Activated T-cell treated with anti-CD3 and anti-CD28 coated beads, Interleukin-2, amount 50 U/mL, for 72 hours (primary cell): ENCODE measurements at regions not wholly inside any gene's neighbourhood (a gene's known extent, or its start where the extent isn't known, plus 50 kb on each side); places are given as distances from the start of the nearest gene placed in this dataset.

Source experiments
- ATAC-seq, 2 donors: fragments of 150-1000 bp; cut with Tn5 transposase; replicated peaks in 1 of 2; 2 replicates each; pipeline ENCODE4 v1.10.0; 2021; ENCODE audit warnings: moderate library complexity in 2 of 2, mild to moderate bottlenecking in 1 of 2
- DNase-seq, 2 donors: peaks; one replicate each; pipeline ENCODE4 v3.0.0; 2021 to 2022; ENCODE audit warnings: mixed read lengths in 1 of 2
- H3K27ac Mint-ChIP-seq: one replicate; pipeline ENCODE4 v1.8.0; 2022; ENCODE audit warnings: mild to moderate bottlenecking, moderate library complexity, mixed read lengths
- H3K27me3 Mint-ChIP-seq: one replicate; pipeline ENCODE4 v1.8.0; 2022; ENCODE audit warnings: low read depth, mixed read lengths
- H3K36me3 Mint-ChIP-seq, 2 donors: one replicate each; pipeline ENCODE4 v1.8.0; 2022; ENCODE audit warnings: mixed read lengths in 2 of 2, mild to moderate bottlenecking in 1 of 2; ENCODE audit not compliant: insufficient read depth in 2 of 2
- H3K4me1 Mint-ChIP-seq: one replicate; pipeline ENCODE4 v1.8.0; 2022; ENCODE audit warnings: low read depth, mixed read lengths
- H3K4me3 Mint-ChIP-seq, 2 donors: one replicate each; pipeline ENCODE4 v1.8.0; 2022; ENCODE audit warnings: mild to moderate bottlenecking in 2 of 2, mixed read lengths in 2 of 2, moderate library complexity in 2 of 2
- H3K9me3 Mint-ChIP-seq, 2 donors: one replicate each; pipeline ENCODE4 v1.8.0; 2022; ENCODE audit warnings: mixed read lengths in 2 of 2

DNA sequence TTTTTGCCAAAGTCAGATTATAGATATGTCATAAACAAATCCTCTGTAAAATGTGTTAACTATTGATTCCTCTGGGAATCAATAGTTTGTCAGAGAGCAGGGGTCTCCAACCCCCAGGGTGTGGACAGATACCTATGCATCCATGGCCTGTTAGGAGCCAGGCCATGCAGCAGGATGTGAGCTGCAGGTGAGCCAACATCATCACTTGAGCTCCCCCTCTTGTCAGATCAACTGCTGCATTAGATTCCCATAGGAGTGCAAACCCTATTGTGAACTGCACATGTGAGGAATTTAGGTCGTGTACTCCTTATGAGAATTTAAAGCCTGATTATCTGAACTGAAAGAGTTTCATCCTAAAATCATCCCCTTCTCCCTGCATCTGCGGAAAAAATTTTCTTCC, 1365.4 kb downstream of the ARAP2 start:
- Mint-ChIP-seq H3K4me3 (no peak overlapping the region), H3K27me3 (no peaks in the 10 kb centered on the region), H3K36me3 (peaks cover 0 to 4% of the 10 kb centered on the region in 2 donors), H3K9me3 (peaks cover 18 to 20% of the 10 kb centered on the region in 2 donors), H3K27ac (no peak overlapping the region), H3K4me1 (no peaks in the 10 kb centered on the region)
- DNase-seq (no peak), ATAC-seq (no peak)

GRCh38 chr4:34880246-34880645, 1364.1 kb downstream of the ARAP2 start:
- Mint-ChIP-seq H3K36me3 (peaks cover 0 to 2% of the 10 kb centered on the region in 2 donors), H3K27ac (no peak overlapping the region), H3K27me3 (no peaks in the 10 kb centered on the region), H3K4me1 (no peaks in the 10 kb centered on the region), H3K4me3 (no peak overlapping the region), H3K9me3 (peaks cover 9 to 15% of the 10 kb centered on the region in 2 donors)
- DNase-seq, result no peak
- no peak for ATAC-seq

DNA sequence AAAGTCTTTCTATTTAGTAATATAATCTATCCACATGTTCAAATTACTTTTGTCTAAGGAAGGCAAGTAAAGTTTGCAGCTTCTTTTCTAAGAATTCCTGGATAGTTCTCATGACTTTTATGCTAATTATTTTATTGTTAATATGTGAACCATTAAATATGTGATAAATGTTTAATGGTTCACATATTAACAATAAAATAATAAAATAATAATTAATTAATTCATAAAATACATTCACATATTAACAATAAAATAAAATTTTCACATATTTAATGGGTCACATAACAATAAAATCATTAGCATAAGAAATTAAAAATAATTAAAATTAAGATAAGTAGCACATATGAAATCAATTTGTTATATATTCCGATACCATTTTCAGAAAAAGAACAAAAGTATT, 1352.4 kb downstream of the ARAP2 start:
- ATAC-seq (no peak), DNase-seq (no peak)
- Mint-ChIP-seq H3K9me3 (no peaks in the 10 kb centered on the region), H3K4me1 (no peaks in the 10 kb centered on the region), H3K27me3 (no peaks in the 10 kb centered on the region), H3K4me3 (no peak overlapping the region), H3K27ac (no peak overlapping the region), H3K36me3 (peaks cover 0 to 1% of the 10 kb centered on the region in 2 donors)

DNA sequence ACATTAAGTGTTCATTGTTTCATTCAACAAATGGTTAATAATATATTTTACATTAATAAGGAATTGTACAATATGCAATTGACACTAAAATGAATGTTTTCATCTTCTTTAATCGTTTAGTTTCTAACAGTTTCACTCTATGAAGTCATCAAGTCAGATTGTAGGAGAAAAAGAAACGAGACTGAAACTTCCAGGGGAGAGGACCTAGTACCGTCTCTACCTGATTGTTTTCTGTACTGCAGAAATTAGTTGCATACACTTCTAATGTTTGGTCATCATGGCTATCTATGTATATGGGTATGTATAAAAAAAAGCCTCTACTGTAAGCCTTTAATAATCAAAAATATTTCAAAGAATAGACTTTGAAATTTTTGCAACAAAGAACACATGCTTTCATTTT, 1350.9 kb downstream of the ARAP2 start:
- no peak for DNase-seq
- no peak overlapping the region for H3K27ac Mint-ChIP-seq
- no peak overlapping the region for H3K4me3 Mint-ChIP-seq
- ATAC-seq, result no peak
- no peaks in the 10 kb centered on the region for H3K27me3 Mint-ChIP-seq
- H3K4me1 Mint-ChIP-seq, result no peaks in the 10 kb centered on the region
- H3K9me3 Mint-ChIP-seq, result no peaks in the 10 kb centered on the region
- peaks cover 0 to 1% of the 10 kb centered on the region in 2 donors for H3K36me3 Mint-ChIP-seq

DNA sequence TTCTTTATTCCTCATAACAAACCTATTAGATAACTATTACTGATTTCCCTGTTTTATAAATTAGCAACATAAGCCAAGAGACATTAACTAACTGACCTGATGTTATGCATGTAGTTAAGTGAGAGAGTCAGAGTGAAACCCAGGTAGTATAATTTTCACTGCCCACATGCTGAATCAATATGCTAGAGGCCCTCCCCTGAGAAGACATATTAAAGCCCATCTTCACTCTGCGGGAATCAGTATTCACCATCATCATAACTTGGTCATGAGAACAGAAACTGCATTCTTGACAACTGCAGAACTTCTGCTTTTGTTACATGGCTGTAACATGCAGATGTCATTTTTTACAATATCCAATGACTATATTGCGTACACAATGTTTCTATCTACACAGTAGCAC, 1324.3 kb downstream of the ARAP2 start:
- no peak for ATAC-seq
- Mint-ChIP-seq H3K27ac (no peak overlapping the region), H3K9me3 (peaks cover 7 to 8% of the 10 kb centered on the region in 2 donors), H3K36me3 (no peaks in the 10 kb centered on the region), H3K4me3 (no peak overlapping the region), H3K4me1 (no peaks in the 10 kb centered on the region), H3K27me3 (no peaks in the 10 kb centered on the region)
- DNase-seq, result no peak

DNA sequence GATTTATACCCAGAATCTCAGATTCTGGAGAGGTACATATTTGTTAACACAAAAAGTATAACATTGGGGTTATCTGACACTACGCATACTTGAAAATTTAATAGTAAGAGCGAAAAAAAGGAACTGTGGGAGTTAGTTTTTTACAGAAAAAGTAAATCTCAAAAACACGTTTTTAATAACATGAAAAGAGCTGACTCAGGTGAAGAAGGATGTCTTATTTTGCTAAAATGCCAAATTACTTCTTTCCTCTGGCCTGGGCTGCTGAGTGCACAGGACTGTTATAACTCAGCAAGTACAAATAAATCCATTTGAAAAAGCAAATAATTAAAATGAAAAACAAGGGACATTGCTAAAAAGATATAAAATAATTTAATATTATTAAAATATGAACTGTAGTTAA, 1322.9 kb downstream of the ARAP2 start:
- Mint-ChIP-seq H3K4me1 (no peaks in the 10 kb centered on the region), H3K4me3 (no peak overlapping the region), H3K27me3 (no peaks in the 10 kb centered on the region), H3K36me3 (no peaks in the 10 kb centered on the region), H3K27ac (no peak overlapping the region), H3K9me3 (peaks cover 7% of the 10 kb centered on the region in 2 donors)
- ATAC-seq (no peak), DNase-seq (no peak)

GRCh38 chr4:34922325-34922724, 1322.0 kb downstream of the ARAP2 start:
- Mint-ChIP-seq H3K27ac (no peak overlapping the region), H3K36me3 (no peaks in the 10 kb centered on the region), H3K27me3 (no peaks in the 10 kb centered on the region), H3K4me1 (no peaks in the 10 kb centered on the region), H3K9me3 (peaks cover 7 to 9% of the 10 kb centered on the region in 2 donors), H3K4me3 (no peak overlapping the region)
- DNase-seq, result no peak
- no peak for ATAC-seq

- no peak for DNase-seq
Measured at GRCh38 chr4:34932591-34932990, 1311.7 kb downstream of the ARAP2 start.

DNA sequence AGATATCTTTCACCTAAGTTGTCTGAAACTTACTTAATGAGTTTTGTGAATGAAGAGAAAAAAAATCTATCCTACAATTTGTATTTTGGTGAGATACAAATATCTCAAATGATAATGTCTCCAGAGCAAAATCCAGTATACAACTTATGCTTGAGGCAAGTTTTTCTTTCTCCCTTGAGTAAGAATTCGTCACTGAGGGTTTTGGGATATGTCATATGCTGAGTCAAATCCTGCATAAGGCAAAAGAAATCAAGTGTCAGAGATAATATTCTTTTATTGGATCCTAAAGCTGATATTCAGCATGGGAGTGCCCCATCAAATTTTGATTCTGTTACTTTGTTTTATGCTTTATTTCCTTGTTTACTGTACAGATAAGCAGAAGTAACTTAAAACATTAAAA, 1308.6 kb downstream of the ARAP2 start:
- H3K4me1 Mint-ChIP-seq, result no peaks in the 10 kb centered on the region
- no peaks in the 10 kb centered on the region for H3K36me3 Mint-ChIP-seq
- no peak overlapping the region for H3K27ac Mint-ChIP-seq
- H3K9me3 Mint-ChIP-seq, result peaks cover 2 to 6% of the 10 kb centered on the region in 2 donors
- ATAC-seq, result no peak
- H3K4me3 Mint-ChIP-seq, result no peak overlapping the region
- H3K27me3 Mint-ChIP-seq, result no peaks in the 10 kb centered on the region
- DNase-seq, result no peak

More at GRCh38 chr4:34932591-34932990, 1311.7 kb downstream of the ARAP2 start:
- Mint-ChIP-seq H3K36me3 (no peaks in the 10 kb centered on the region), H3K4me3 (no peak overlapping the region), H3K9me3 (peaks cover 7% of the 10 kb centered on the region in 2 donors), H3K27ac (no peak overlapping the region), H3K27me3 (no peaks in the 10 kb centered on the region), H3K4me1 (no peaks in the 10 kb centered on the region)
- ATAC-seq, result no peak

- Mint-ChIP-seq H3K4me3 (no peak overlapping the region), H3K27me3 (no peaks in the 10 kb centered on the region), H3K4me1 (no peaks in the 10 kb centered on the region), H3K27ac (no peak overlapping the region), H3K36me3 (no peaks in the 10 kb centered on the region), H3K9me3 (peaks cover 0 to 3% of the 10 kb centered on the region in 2 donors)
- ATAC-seq (no peak), DNase-seq (no peak)
Measured at GRCh38 chr4:34939073-34939472, 1305.2 kb downstream of the ARAP2 start.

DNA sequence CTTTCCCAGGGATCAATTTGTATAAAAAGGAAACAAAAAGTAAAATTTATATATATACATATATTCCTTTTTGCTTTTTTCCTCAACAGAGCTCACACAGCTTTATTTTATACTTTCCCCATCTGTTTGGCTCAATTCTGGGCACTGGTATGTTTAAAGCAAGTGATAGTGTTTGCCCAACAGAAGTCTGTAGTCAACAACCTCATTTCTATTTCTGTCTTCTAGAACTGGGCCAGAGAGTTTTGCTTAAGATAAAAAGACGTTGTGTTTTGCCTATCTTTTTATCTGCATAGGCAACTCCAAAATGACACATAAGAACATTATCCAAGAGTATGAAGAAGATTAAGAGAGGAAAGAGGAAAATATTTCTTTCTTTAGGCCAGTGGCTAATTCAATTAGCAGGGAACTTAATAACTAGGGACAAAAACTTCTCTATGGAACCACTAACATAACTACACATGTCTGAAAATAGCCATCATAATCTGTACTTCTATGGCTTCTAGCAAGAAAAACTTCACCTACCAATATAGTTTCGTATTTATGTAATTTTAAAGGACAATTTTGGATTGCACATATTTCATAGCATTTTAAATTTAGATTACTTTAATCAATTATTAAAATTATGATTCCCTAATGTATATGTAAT, 1300.5 kb downstream of the ARAP2 start:
- no peaks in the 10 kb centered on the region for H3K27me3 Mint-ChIP-seq
- ATAC-seq, result no peak
- no peaks in the 10 kb centered on the region for H3K4me1 Mint-ChIP-seq
- H3K4me3 Mint-ChIP-seq, result no peak overlapping the region
- no peaks in the 10 kb centered on the region for H3K36me3 Mint-ChIP-seq
- no peak for DNase-seq
- peaks cover 13 to 14% of the 10 kb centered on the region in 2 donors for H3K9me3 Mint-ChIP-seq
- no peak overlapping the region for H3K27ac Mint-ChIP-seq

GRCh38 chr4:34950926-34951325, 1293.4 kb downstream of the ARAP2 start:
- Mint-ChIP-seq H3K4me1 (no peaks in the 10 kb centered on the region), H3K9me3 (peaks cover 3 to 6% of the 10 kb centered on the region in 2 donors), H3K27ac (no peak overlapping the region), H3K36me3 (peaks cover 0 to 2% of the 10 kb centered on the region in 2 donors), H3K27me3 (no peaks in the 10 kb centered on the region), H3K4me3 (no peak overlapping the region)
- DNase-seq, result no peak
- ATAC-seq, result no peak

DNA sequence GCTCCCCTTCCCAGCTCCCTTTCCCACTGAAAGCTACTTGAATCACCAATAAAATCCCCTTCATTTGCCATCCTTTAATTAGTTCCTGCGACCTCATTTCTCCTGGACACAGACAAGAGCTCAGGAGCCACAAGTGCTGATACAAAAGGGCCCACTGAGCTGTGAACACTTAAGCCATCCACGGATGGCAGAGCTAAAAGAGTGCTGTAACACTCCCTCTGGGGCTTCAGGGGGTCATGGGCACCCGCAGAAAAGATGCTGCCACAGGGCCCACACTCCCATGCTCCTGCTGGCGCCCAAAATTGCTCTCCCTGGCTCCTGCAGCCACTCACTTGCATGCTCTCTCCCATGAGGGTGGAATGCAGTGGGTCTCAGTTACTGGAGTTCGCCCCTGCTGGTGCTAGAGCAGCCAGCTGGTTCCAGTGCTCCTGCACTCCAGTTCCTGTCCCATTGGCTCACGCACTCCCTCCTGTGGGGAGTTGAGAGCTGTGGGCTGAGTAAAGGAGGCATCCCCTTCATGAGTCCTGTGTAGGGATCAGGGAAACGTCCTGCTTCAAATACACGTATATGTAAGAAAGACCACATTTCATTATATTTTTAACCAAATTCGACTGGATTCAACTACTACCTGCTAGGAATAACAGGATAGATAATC, 1291.0 kb downstream of the ARAP2 start:
- no peak overlapping the region for H3K4me3 Mint-ChIP-seq
- peaks cover 5 to 6% of the 10 kb centered on the region in 2 donors for H3K9me3 Mint-ChIP-seq
- H3K36me3 Mint-ChIP-seq, result peaks cover 0 to 2% of the 10 kb centered on the region in 2 donors
- no peak overlapping the region for H3K27ac Mint-ChIP-seq
- H3K27me3 Mint-ChIP-seq, result no peaks in the 10 kb centered on the region
- no peak for ATAC-seq
- no peak for DNase-seq
- H3K4me1 Mint-ChIP-seq, result no peaks in the 10 kb centered on the region

DNA sequence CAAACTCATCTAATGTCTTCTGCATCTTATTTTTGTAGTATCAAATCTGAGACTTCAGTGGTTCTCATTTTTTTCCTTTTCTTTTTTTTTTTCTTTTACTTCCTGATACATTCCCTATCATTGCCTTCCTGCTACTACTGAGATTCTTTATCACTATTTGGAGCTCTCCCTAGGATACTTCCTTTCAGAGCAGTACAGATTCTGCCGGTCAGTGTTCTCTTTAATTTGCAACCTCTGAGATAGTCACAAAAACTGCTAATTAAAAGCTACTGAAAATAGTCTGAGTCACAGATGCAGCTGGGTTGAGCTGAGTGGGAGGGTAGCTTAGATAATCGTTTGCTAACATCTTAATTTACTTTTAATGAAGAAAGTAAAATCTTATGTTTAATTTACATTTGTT, 1279.7 kb downstream of the ARAP2 start:
- H3K9me3 Mint-ChIP-seq, result peaks cover 3 to 4% of the 10 kb centered on the region in 2 donors
- H3K4me1 Mint-ChIP-seq, result no peaks in the 10 kb centered on the region
- no peaks in the 10 kb centered on the region for H3K27me3 Mint-ChIP-seq
- H3K4me3 Mint-ChIP-seq, result no peak overlapping the region
- no peaks in the 10 kb centered on the region for H3K36me3 Mint-ChIP-seq
- DNase-seq (no peak), ATAC-seq (no peak)
- no peak overlapping the region for H3K27ac Mint-ChIP-seq
